ENCODE measurements at regions not wholly inside any gene's neighbourhood (a gene's known extent, or its start where the extent isn't known, plus 50 kb on each side); places are given as distances from the start of the nearest gene placed in this dataset.

GRCh38 chr16:85507342-85507741 is 105.8 kb upstream of the GSE1 start:
- H3K27ac ChIP-seq (ENCODE audit: low read depth, low read length): no peak overlapping the region
- no peaks in the 10 kb centered on the region for H3K4me1 ChIP-seq (ENCODE audit: insufficient read depth, low read length)
- FAIRE-seq (no peak), DNase-seq (ENCODE audit: low read depth) (no peak)
- H4K20me1 ChIP-seq (ENCODE audit: insufficient read depth, low read length): peaks cover 41% of the 10 kb centered on the region
- no peak overlapping the region for H3K9ac ChIP-seq (ENCODE audit: low read length)
- no peak overlapping the region for H3K4me2 ChIP-seq (ENCODE audit: low read length)
- H3K9me3 ChIP-seq (ENCODE audit: insufficient read depth, low read depth, low read length): no peaks in the 10 kb centered on the region
- Mint-ChIP-seq H3K9me3 (ENCODE audit: unreplicated experiment) (no peaks in the 10 kb centered on the region), H3K4me3 (ENCODE audit: unreplicated experiment) (no peak overlapping the region), H3K4me1 (ENCODE audit: low read depth, unreplicated experiment) (no peaks in the 10 kb centered on the region), H3K27ac (ENCODE audit: unreplicated experiment) (no peak overlapping the region), H3K27me3 (ENCODE audit: low read depth, unreplicated experiment) (peaks cover 43% of the 10 kb centered on the region), H3K36me3 (ENCODE audit: low read depth, unreplicated experiment) (peaks cover 6% of the 10 kb centered on the region)
- no peaks in the 10 kb centered on the region for H3K79me2 ChIP-seq (ENCODE audit: insufficient read depth, low read length)
- H3K4me3 ChIP-seq (ENCODE audit: insufficient read depth, low read depth, low read length): no peak overlapping the region
- no peaks in the 10 kb centered on the region for H3K27me3 ChIP-seq (ENCODE audit: insufficient read depth, low read length)
- H3K36me3 ChIP-seq (ENCODE audit: insufficient read depth, low read length): no peaks in the 10 kb centered on the region
- no peak for TF ChIP-seq CTCF (IDR thresholded peaks at IDR 0.05; ENCODE audit: insufficient read depth, low read depth, low read length)
- TF ChIP-seq EZH2 (IDR thresholded peaks at IDR 0.05; ENCODE audit: insufficient read depth, low read length): no peak
- no peak overlapping the region for H2AFZ ChIP-seq (ENCODE audit: low read depth, low read length)

GRCh38 chr16:85508388-85508787 is 104.7 kb upstream of the GSE1 start:
- Histone ChIP-seq H3K9ac (ENCODE audit: low read length) (no peak overlapping the region), H2AFZ (ENCODE audit: low read depth, low read length) (no peak overlapping the region), H3K4me1 (ENCODE audit: insufficient read depth, low read length) (no peaks in the 10 kb centered on the region), H3K27ac (ENCODE audit: low read depth, low read length) (no peak overlapping the region), H4K20me1 (ENCODE audit: insufficient read depth, low read length) (peaks cover 40% of the 10 kb centered on the region), H3K36me3 (ENCODE audit: insufficient read depth, low read length) (no peaks in the 10 kb centered on the region), H3K27me3 (ENCODE audit: insufficient read depth, low read length) (no peaks in the 10 kb centered on the region), H3K79me2 (ENCODE audit: insufficient read depth, low read length) (no peaks in the 10 kb centered on the region), H3K4me2 (ENCODE audit: low read length) (no peak overlapping the region), H3K4me3 (ENCODE audit: insufficient read depth, low read depth, low read length) (no peak overlapping the region), H3K9me3 (ENCODE audit: insufficient read depth, low read depth, low read length) (no peaks in the 10 kb centered on the region)
- H3K27me3 Mint-ChIP-seq (ENCODE audit: low read depth, unreplicated experiment): peaks cover 43% of the 10 kb centered on the region
- H3K4me1 Mint-ChIP-seq (ENCODE audit: low read depth, unreplicated experiment): peaks cover 2% of the 10 kb centered on the region
- H3K27ac Mint-ChIP-seq (ENCODE audit: unreplicated experiment): no peak overlapping the region
- TF ChIP-seq EZH2 (IDR thresholded peaks at IDR 0.05; ENCODE audit: insufficient read depth, low read length): no peak
- no peak for TF ChIP-seq CTCF (IDR thresholded peaks at IDR 0.05; ENCODE audit: insufficient read depth, low read depth, low read length)
- H3K36me3 Mint-ChIP-seq (ENCODE audit: low read depth, unreplicated experiment): peaks cover 2% of the 10 kb centered on the region
- H3K4me3 Mint-ChIP-seq (ENCODE audit: unreplicated experiment): no peak overlapping the region
- no peaks in the 10 kb centered on the region for H3K9me3 Mint-ChIP-seq (ENCODE audit: unreplicated experiment)
- no peak for DNase-seq (ENCODE audit: low read depth)
- FAIRE-seq: no peak

- H3K4me3 Mint-ChIP-seq (ENCODE audit: unreplicated experiment): no peak overlapping the region
- FAIRE-seq: no peak
- H3K27ac Mint-ChIP-seq (ENCODE audit: unreplicated experiment): peak overlapping the region; percentile 55
- H3K36me3 Mint-ChIP-seq (ENCODE audit: low read depth, unreplicated experiment): peaks cover 2% of the 10 kb centered on the region
- no peaks in the 10 kb centered on the region for H3K27me3 ChIP-seq (ENCODE audit: insufficient read depth, low read length)
- no peaks in the 10 kb centered on the region for H3K79me2 ChIP-seq (ENCODE audit: insufficient read depth, low read length)
- H3K4me1 ChIP-seq (ENCODE audit: insufficient read depth, low read length): peaks cover 1% of the 10 kb centered on the region
- peaks cover 45% of the 10 kb centered on the region for H4K20me1 ChIP-seq (ENCODE audit: insufficient read depth, low read length)
- H3K9me3 ChIP-seq (ENCODE audit: insufficient read depth, low read depth, low read length): no peaks in the 10 kb centered on the region
- no peak overlapping the region for H3K4me2 ChIP-seq (ENCODE audit: low read length)
- H3K9me3 Mint-ChIP-seq (ENCODE audit: unreplicated experiment): no peaks in the 10 kb centered on the region
- no peak overlapping the region for H2AFZ ChIP-seq (ENCODE audit: low read depth, low read length)
- no peaks in the 10 kb centered on the region for H3K36me3 ChIP-seq (ENCODE audit: insufficient read depth, low read length)
- H3K27me3 Mint-ChIP-seq (ENCODE audit: low read depth, unreplicated experiment): peaks cover 41% of the 10 kb centered on the region
- TF ChIP-seq EZH2 (IDR thresholded peaks at IDR 0.05; ENCODE audit: insufficient read depth, low read length) (no peak), CTCF (IDR thresholded peaks at IDR 0.05; ENCODE audit: insufficient read depth, low read depth, low read length) (no peak)
- H3K4me1 Mint-ChIP-seq (ENCODE audit: low read depth, unreplicated experiment): peaks cover 3% of the 10 kb centered on the region
- H3K4me3 ChIP-seq (ENCODE audit: insufficient read depth, low read depth, low read length): no peak overlapping the region
- no peak for DNase-seq (ENCODE audit: low read depth)
- no peak overlapping the region for H3K9ac ChIP-seq (ENCODE audit: low read length)
- no peak overlapping the region for H3K27ac ChIP-seq (ENCODE audit: low read depth, low read length)
These were observed 104.1 kb upstream of the GSE1 start for GRCh38 chr16:85508993-85509392.
